Adrenal gland (tissue), 5 donors: ENCODE measurements at regions not wholly inside any gene's neighbourhood (a gene's known extent, or its start where the extent isn't known, plus 50 kb on each side); places are given as distances from the start of the nearest gene placed in this dataset.

Experiments
- POLR2A ChIP-seq, 2 donors: fragments of 450-650 bp; IDR thresholded peaks; one replicate each; pipeline ENCODE4 v1.6.1; 2017; ENCODE audit warnings: antibody characterized with exemption in 2 of 2, mild to moderate bottlenecking in 2 of 2, moderate library complexity in 1 of 2
- TF ChIP-seq, protein P1 (sequence below), 6 experiments: fragments of 450-650 bp in 4 of 6; fragments of 200-600 bp in 2 of 6; sonication (generic) in 1 of 6; IDR thresholded peaks; 1 replicate in 5 of 6; 2 replicates in 1 of 6; pipeline versions ENCODE4 v1.5.1 to v1.8.0; 2016 to 2021; ENCODE audit warnings: antibody characterized with exemption in 6 of 6, mild to moderate bottlenecking in 2 of 6, moderate library complexity in 1 of 6
- donor health status: DM: no; HTN: no; CAD: no.

DNA sequence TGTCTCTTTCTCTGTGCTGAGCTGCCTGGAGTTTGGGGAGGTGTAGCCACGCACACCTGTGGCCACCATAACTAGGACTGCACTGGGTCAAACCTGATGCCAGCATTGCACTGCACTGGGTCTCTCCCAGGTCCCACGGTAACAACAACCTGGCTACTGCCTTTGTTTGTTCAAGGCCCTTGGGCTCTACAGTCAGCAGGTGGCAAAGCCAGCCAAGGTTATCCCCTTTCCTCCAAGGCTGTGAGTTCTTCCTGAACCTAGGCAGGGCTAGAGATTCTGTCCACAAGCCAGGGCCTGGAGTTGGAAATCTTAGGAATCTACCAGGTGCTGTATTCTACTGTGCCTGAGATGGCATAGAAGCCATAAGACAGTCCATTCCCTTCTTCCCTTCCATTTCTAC is 126.7 kb upstream of the MAGEE2 start:
- no peak for TF ChIP-seq POLR2A (IDR thresholded peaks at IDR 0.05)
- TF ChIP-seq, protein P1, sequence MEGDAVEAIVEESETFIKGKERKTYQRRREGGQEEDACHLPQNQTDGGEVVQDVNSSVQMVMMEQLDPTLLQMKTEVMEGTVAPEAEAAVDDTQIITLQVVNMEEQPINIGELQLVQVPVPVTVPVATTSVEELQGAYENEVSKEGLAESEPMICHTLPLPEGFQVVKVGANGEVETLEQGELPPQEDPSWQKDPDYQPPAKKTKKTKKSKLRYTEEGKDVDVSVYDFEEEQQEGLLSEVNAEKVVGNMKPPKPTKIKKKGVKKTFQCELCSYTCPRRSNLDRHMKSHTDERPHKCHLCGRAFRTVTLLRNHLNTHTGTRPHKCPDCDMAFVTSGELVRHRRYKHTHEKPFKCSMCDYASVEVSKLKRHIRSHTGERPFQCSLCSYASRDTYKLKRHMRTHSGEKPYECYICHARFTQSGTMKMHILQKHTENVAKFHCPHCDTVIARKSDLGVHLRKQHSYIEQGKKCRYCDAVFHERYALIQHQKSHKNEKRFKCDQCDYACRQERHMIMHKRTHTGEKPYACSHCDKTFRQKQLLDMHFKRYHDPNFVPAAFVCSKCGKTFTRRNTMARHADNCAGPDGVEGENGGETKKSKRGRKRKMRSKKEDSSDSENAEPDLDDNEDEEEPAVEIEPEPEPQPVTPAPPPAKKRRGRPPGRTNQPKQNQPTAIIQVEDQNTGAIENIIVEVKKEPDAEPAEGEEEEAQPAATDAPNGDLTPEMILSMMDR (IDR thresholded peaks at IDR 0.05): no peak
